ENCODE measurements at regions not wholly inside any gene's neighbourhood (a gene's known extent, or its start where the extent isn't known, plus 50 kb on each side); places are given as distances from the start of the nearest gene placed in this dataset.

- H3K36me3 Mint-ChIP-seq (ENCODE audit: low read depth) = no peaks in the 10 kb centered on the region
- peaks cover 6% of the 10 kb centered on the region for H3K27me3 Mint-ChIP-seq
- H3K27ac Mint-ChIP-seq = no peak overlapping the region
- H3K9me3 Mint-ChIP-seq = no peaks in the 10 kb centered on the region
- no peaks in the 10 kb centered on the region for H3K4me1 Mint-ChIP-seq
- no peak for ATAC-seq (replicated peaks)
- H3K4me3 Mint-ChIP-seq = no peak overlapping the region
Measured at GRCh38 chr2:121131375-121131774, 153.6 kb downstream of the TFCP2L1 start.

- no peak overlapping the region for H3K27ac Mint-ChIP-seq
- H3K27me3 Mint-ChIP-seq = peaks cover 6% of the 10 kb centered on the region
- no peaks in the 10 kb centered on the region for H3K9me3 Mint-ChIP-seq
- H3K4me1 Mint-ChIP-seq = no peaks in the 10 kb centered on the region
- H3K36me3 Mint-ChIP-seq (ENCODE audit: low read depth) = no peaks in the 10 kb centered on the region
- ATAC-seq (replicated peaks) = no peak
- no peak overlapping the region for H3K4me3 Mint-ChIP-seq
Measured at GRCh38 chr2:121132054-121132761, 152.8 kb downstream of the TFCP2L1 start.

- Mint-ChIP-seq H3K27ac (no peak overlapping the region), H3K4me1 (no peaks in the 10 kb centered on the region), H3K4me3 (no peak overlapping the region), H3K9me3 (no peaks in the 10 kb centered on the region), H3K36me3 (ENCODE audit: low read depth) (no peaks in the 10 kb centered on the region), H3K27me3 (peaks cover 6% of the 10 kb centered on the region)
- ATAC-seq (replicated peaks) = no peak
Measured at GRCh38 chr2:121132762-121133107, 152.3 kb downstream of the TFCP2L1 start.

- ATAC-seq (replicated peaks) = no peak
- peaks cover 6% of the 10 kb centered on the region for H3K27me3 Mint-ChIP-seq
- H3K36me3 Mint-ChIP-seq (ENCODE audit: low read depth) = no peaks in the 10 kb centered on the region
- H3K9me3 Mint-ChIP-seq = no peaks in the 10 kb centered on the region
- no peak overlapping the region for H3K27ac Mint-ChIP-seq
- no peaks in the 10 kb centered on the region for H3K4me1 Mint-ChIP-seq
- H3K4me3 Mint-ChIP-seq = no peak overlapping the region
Measured at GRCh38 chr2:121133551-121134319, 151.3 kb downstream of the TFCP2L1 start.

- no peak overlapping the region for H3K4me3 Mint-ChIP-seq
- H3K36me3 Mint-ChIP-seq (ENCODE audit: low read depth) = no peaks in the 10 kb centered on the region
- H3K27ac Mint-ChIP-seq = no peak overlapping the region
- H3K4me1 Mint-ChIP-seq = no peaks in the 10 kb centered on the region
- no peak for ATAC-seq (replicated peaks)
- peaks cover 6% of the 10 kb centered on the region for H3K27me3 Mint-ChIP-seq
- H3K9me3 Mint-ChIP-seq = no peaks in the 10 kb centered on the region
Measured at GRCh38 chr2:121134728-121135127, 150.3 kb downstream of the TFCP2L1 start.

GRCh38 chr2:121135168-121135853, 149.7 kb downstream of the TFCP2L1 start:
- Mint-ChIP-seq H3K36me3 (ENCODE audit: low read depth) (no peaks in the 10 kb centered on the region), H3K9me3 (no peaks in the 10 kb centered on the region), H3K27ac (no peak overlapping the region), H3K4me1 (no peaks in the 10 kb centered on the region), H3K4me3 (no peak overlapping the region), H3K27me3 (peaks cover 6% of the 10 kb centered on the region)
- no peak for ATAC-seq (replicated peaks)

- Mint-ChIP-seq H3K27me3 (peaks cover 6% of the 10 kb centered on the region), H3K4me3 (no peak overlapping the region), H3K27ac (no peak overlapping the region), H3K9me3 (no peaks in the 10 kb centered on the region), H3K36me3 (ENCODE audit: low read depth) (no peaks in the 10 kb centered on the region), H3K4me1 (no peaks in the 10 kb centered on the region)
- ATAC-seq (replicated peaks) = no peak
Measured at GRCh38 chr2:121136323-121136722, 148.7 kb downstream of the TFCP2L1 start.

- no peak overlapping the region for H3K27ac Mint-ChIP-seq
- ATAC-seq (replicated peaks) = no peak
- peaks cover 6% of the 10 kb centered on the region for H3K27me3 Mint-ChIP-seq
- no peaks in the 10 kb centered on the region for H3K36me3 Mint-ChIP-seq (ENCODE audit: low read depth)
- H3K4me1 Mint-ChIP-seq = no peaks in the 10 kb centered on the region
- H3K4me3 Mint-ChIP-seq = no peak overlapping the region
- H3K9me3 Mint-ChIP-seq = no peaks in the 10 kb centered on the region
Measured at GRCh38 chr2:121137571-121137970, 147.4 kb downstream of the TFCP2L1 start.

GRCh38 chr2:121140734-121141133, 144.3 kb downstream of the TFCP2L1 start:
- peaks cover 3% of the 10 kb centered on the region for H3K27me3 Mint-ChIP-seq
- H3K27ac Mint-ChIP-seq = no peak overlapping the region
- H3K4me3 Mint-ChIP-seq = no peak overlapping the region
- H3K9me3 Mint-ChIP-seq = no peaks in the 10 kb centered on the region
- no peaks in the 10 kb centered on the region for H3K36me3 Mint-ChIP-seq (ENCODE audit: low read depth)
- ATAC-seq (replicated peaks) = no peak
- no peaks in the 10 kb centered on the region for H3K4me1 Mint-ChIP-seq

GRCh38 chr2:121142452-121142851, 142.6 kb downstream of the TFCP2L1 start:
- Mint-ChIP-seq H3K27me3 (peaks cover 3% of the 10 kb centered on the region), H3K36me3 (ENCODE audit: low read depth) (no peaks in the 10 kb centered on the region), H3K4me3 (no peak overlapping the region), H3K9me3 (no peaks in the 10 kb centered on the region), H3K4me1 (no peaks in the 10 kb centered on the region), H3K27ac (no peak overlapping the region)
- no peak for ATAC-seq (replicated peaks)

GRCh38 chr2:121144111-121144510, 140.9 kb downstream of the TFCP2L1 start:
- H3K27me3 Mint-ChIP-seq = peaks cover 3% of the 10 kb centered on the region
- no peak for ATAC-seq (replicated peaks)
- H3K4me3 Mint-ChIP-seq = no peak overlapping the region
- no peaks in the 10 kb centered on the region for H3K4me1 Mint-ChIP-seq
- H3K9me3 Mint-ChIP-seq = no peaks in the 10 kb centered on the region
- H3K36me3 Mint-ChIP-seq (ENCODE audit: low read depth) = no peaks in the 10 kb centered on the region
- no peak overlapping the region for H3K27ac Mint-ChIP-seq

- no peak overlapping the region for H3K4me3 Mint-ChIP-seq
- H3K27ac Mint-ChIP-seq = no peak overlapping the region
- H3K9me3 Mint-ChIP-seq = no peaks in the 10 kb centered on the region
- peaks cover 3% of the 10 kb centered on the region for H3K27me3 Mint-ChIP-seq
- no peaks in the 10 kb centered on the region for H3K4me1 Mint-ChIP-seq
- no peaks in the 10 kb centered on the region for H3K36me3 Mint-ChIP-seq (ENCODE audit: low read depth)
- ATAC-seq (replicated peaks) = no peak
Measured at GRCh38 chr2:121146630-121147029, 138.4 kb downstream of the TFCP2L1 start.

GRCh38 chr2:121147766-121148165, 137.2 kb downstream of the TFCP2L1 start:
- Mint-ChIP-seq H3K27me3 (peaks cover 3% of the 10 kb centered on the region), H3K4me3 (no peak overlapping the region), H3K27ac (no peak overlapping the region), H3K9me3 (no peaks in the 10 kb centered on the region), H3K36me3 (ENCODE audit: low read depth) (no peaks in the 10 kb centered on the region), H3K4me1 (no peaks in the 10 kb centered on the region)
- no peak for ATAC-seq (replicated peaks)

- H3K36me3 Mint-ChIP-seq (ENCODE audit: low read depth) = no peaks in the 10 kb centered on the region
- H3K27me3 Mint-ChIP-seq = peaks cover 1% of the 10 kb centered on the region
- H3K4me3 Mint-ChIP-seq = no peak overlapping the region
- no peaks in the 10 kb centered on the region for H3K9me3 Mint-ChIP-seq
- no peaks in the 10 kb centered on the region for H3K4me1 Mint-ChIP-seq
- ATAC-seq (replicated peaks) = no peak
- no peak overlapping the region for H3K27ac Mint-ChIP-seq
Measured at GRCh38 chr2:121148481-121148880, 136.5 kb downstream of the TFCP2L1 start.

- Mint-ChIP-seq H3K27ac (no peak overlapping the region), H3K4me3 (no peak overlapping the region), H3K36me3 (ENCODE audit: low read depth) (no peaks in the 10 kb centered on the region), H3K4me1 (no peaks in the 10 kb centered on the region), H3K27me3 (no peaks in the 10 kb centered on the region), H3K9me3 (no peaks in the 10 kb centered on the region)
- ATAC-seq (replicated peaks) = no peak
Measured at GRCh38 chr2:121149384-121149783, 135.6 kb downstream of the TFCP2L1 start.

Measured in activated T-helper 17 cell treated with anti-CD3 and anti-CD28 coated beads, Interleukin-2, amount 50 U/mL, for 72 hours (primary cell).